GM18951 (cell line): ENCODE measurements at regions not wholly inside any gene's neighbourhood (a gene's known extent, or its start where the extent isn't known, plus 50 kb on each side); places are given as distances from the start of the nearest gene placed in this dataset.
"Not testable (repeated sequence)": the region's sequence is repeated elsewhere in the genome, so short reads cannot be mapped to it uniquely, and the experiment has no call there.

Experiments
- POLR2A ChIP-seq: IDR thresholded peaks from 4 replicates; pipeline ENCODE4 v1.6.1; 2011; ENCODE audit warnings: mild to moderate bottlenecking; ENCODE audit not compliant: insufficient read length, insufficient read depth; ENCODE audit errors: extremely low read depth
- in situ Hi-C: fragments of 300-500 bp; cut with MboI; formaldehyde crosslinking; loops from one replicate; pipeline ENCODE4 v1.12.0; 2022; ENCODE audit warnings: low sequenced_read_pairs, mixed read lengths, inconsistent platforms; ENCODE audit not compliant: unreplicated experiment

GRCh38 chr7:67913604-67914003 lies 917.0 kb downstream of the TYW1 start:
- in situ Hi-C loops: no loop called here
- no peak for TF ChIP-seq POLR2A

DNA sequence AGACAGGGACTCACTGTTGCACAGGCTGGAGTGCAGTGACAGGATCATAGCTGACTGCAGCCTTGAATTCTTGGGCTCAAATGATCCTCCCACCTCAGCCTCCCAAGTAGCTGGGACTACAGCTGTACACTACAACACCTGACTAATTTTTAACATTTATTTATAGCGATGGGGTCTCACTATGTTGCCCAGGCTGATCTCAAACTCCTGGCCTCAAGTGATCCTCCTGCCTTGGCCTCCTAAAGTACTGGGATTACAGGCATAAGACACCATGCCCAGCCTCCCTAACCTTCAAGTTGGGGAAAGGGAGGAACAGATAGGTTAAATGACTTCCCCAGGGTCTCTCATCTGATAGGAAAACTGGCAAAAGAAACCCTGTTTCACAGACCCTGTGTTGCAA lies 919.5 kb downstream of the TYW1 start:
- in situ Hi-C loops: not testable (repeated sequence)

DNA sequence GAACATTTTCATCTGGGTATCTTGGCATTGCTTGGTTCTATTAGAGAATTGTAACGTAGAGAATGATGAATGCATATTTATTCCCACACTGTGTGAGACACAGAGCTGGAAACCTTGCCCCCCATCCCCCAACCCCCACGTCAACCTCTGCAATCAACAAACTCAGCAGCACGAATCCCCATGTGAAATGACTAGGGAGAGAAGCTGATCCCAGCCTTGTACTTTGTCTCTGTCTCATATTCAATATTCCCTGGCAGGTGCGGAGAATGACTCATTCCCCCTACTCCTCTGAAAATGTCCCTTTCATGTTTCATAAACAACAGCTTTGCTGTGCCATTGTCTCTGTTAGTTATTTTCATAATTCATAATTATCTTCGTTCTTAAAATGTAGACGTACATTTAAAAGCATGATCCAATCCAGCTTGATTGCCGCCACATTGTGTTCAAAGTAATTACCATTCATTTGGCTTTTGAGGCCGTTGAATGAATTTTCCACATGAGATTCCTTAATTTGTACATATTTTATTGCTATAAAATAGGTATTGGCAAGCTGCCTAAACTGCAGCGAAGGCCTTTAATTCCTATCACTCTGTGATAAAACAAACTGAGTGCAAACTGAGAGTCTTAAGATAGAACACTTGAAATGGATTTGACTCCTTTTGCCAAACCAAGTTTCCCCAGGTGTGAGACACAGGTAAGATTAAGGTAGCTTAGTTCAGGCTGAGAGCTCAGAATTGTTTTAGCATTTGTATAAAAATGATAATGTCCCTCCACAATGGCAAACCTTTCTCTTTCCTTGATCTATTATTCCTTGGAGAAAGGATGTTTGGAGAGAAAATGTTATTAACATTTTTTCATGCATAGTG lies 920.2 kb downstream of the TYW1 start:
- in situ Hi-C loops: no loop called here
- TF ChIP-seq POLR2A: no peak

GRCh38 chr7:67917437-67917755 lies 920.8 kb downstream of the TYW1 start:
- in situ Hi-C loops: no loop called here
- no peak for TF ChIP-seq POLR2A

GRCh38 chr7:67918158-67918557 lies 921.5 kb downstream of the TYW1 start:
- TF ChIP-seq POLR2A: no peak
- in situ Hi-C loops: no loop called here

DNA sequence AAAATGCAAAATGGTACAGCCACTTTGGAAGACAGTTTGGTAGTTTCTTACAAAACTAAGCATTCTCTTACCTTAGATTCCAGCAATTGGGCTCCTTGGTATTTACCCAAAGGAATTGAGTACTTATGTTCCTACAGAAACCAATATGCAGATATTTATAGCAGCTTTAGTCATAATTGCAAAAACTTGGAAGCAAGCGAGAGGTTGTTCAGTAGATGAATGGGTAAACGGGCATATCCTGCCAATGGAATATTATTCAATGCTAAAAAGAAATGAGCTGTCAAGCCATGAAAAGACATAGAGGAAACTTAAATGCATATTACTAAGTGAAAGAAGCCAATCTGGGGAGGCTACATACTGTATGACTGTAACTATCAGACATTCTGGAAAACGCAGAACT lies 926.7 kb downstream of the TYW1 start:
- in situ Hi-C loops: no loop called here
- TF ChIP-seq POLR2A: no peak

GRCh38 chr7:67928141-67928540 lies 931.5 kb downstream of the TYW1 start:
- TF ChIP-seq POLR2A: no peak
- in situ Hi-C loops: no loop called here

- in situ Hi-C loops: not testable (repeated sequence)
These were observed 939.8 kb downstream of the TYW1 start for GRCh38 chr7:67936447-67936846.

DNA sequence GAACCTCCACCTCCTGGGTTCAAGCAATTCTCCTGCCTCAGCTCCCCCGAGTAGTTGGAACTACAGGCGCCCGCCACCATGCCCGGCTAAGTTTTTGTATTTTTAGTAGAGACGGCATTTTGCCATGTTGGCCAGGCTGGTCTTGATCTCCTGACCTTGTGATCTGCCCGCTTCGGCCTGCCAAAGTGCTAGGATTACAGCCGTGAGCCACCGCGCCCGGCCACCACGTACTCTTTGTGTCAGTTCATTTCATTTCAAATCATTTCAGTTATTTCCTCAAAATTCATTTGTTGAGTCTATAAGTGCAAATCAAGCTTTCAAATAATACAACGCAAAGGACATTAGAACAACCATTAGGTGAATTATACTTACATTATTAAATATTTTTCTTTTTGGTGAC lies 943.8 kb downstream of the TYW1 start:
- in situ Hi-C loops: no loop called here
- TF ChIP-seq POLR2A: no peak

- TF ChIP-seq POLR2A: no peak
- in situ Hi-C loops: no loop called here
These were observed 950.6 kb downstream of the TYW1 start for GRCh38 chr7:67947191-67947590.

DNA sequence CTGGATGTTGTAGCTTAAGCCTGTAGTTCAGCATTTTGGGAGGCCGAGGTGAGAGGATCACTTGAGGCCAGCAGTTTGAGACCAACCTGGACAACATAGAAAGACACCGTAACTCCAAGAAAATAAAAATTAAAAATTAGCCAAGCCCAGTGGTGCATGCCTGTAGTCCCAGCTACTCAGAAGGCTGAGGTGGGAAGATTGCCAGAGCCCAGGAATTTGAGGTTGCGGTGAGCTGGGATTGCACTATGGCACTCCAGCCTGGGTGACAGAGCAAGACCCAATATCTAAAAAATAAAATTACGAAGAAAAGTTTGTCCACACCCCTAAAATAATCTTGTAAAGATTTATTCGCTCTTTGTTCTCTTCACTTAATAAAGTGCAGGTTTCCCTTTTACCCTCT lies 951.0 kb downstream of the TYW1 start:
- no peak for TF ChIP-seq POLR2A
- in situ Hi-C loops: no loop called here

DNA sequence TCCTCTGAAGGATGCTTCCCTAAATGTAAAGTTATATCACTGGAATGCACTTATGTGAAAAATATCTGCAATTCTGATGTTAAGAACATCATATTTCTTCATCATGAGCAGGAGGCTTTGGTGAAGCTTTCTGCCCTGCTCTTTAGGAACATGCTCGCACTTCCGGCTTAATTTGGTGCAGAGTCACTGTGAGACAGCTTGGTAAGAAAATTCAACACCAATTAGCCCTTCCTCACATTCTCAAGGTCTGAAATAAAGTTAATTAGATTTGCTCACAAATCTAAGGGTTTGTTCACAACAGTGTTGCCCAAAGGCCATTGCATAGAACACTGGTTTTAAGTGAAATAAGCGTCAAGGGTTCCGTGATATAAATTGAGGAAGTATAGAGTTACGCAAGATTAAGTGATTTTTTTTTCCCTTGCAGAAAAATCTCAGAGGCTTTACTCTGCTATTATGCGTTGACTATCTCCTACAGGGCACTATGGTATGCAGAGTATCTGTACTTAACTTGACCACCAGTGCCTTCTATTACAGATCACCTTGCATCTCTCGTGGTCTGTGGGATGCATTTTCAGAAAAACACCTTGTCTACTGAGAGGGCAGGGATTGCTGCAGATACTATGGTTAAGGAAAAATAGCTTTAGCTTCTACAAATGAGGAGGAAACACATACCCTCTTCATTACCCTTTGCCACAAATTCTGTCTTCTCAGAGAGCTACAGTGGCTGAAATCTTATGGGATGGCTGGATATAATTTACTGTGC lies 953.9 kb downstream of the TYW1 start:
- no peak for TF ChIP-seq POLR2A
- in situ Hi-C loops: no loop called here

DNA sequence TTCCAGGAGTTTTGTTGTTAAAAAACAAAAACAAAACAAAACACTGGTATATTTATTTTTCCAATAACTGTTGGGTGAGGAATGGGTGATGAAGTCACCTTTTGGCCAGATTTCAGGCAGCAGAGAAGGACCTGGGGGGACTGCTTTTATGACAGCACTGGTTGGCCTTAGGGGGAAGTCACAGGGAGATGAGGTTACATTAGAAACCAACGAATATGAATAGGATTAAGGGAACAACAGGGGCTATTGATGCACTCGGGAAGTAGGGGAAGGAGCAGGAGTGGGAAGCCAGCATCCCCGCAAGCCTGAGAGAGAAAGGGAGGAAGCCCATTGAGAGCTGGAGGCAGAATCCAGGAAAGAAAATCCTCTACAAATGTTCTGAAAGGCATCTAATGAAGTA lies 958.4 kb downstream of the TYW1 start:
- in situ Hi-C loops: no loop called here
- TF ChIP-seq POLR2A: no peak

DNA sequence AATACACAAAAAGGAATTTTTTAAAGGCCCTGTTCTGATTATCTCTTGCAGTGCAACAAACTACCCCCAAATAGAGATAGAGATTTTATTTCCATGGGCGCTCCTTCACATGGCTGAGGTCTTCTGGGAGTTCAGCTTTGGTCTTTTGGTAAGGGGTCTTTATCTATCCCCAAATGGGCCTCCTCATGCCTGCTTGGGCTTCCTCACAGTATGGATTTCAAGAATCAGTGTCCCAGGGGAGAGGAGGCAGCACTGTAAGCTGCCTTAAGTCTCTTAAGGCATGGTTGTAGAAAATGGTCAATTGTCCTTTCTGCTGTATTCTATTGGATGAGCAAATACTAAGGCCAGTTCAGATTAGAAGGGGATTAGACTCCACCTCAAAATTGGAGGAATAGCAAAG lies 966.2 kb downstream of the TYW1 start:
- in situ Hi-C loops: no loop called here
- TF ChIP-seq POLR2A: no peak
